Astrocyte (in vitro differentiated cells and primary cell): ENCODE measurements at regions not wholly inside any gene's neighbourhood (a gene's known extent, or its start where the extent isn't known, plus 50 kb on each side); places are given as distances from the start of the nearest gene placed in this dataset.
"Not testable (repeated sequence)": the region's sequence is repeated elsewhere in the genome, so short reads cannot be mapped to it uniquely, and the experiment has no call there.

Experiments
- DNase-seq: peaks from one replicate; pipeline ENCODE4 v3.0.0-alpha.2; 2010; ENCODE audit warnings: low read depth
- FAIRE-seq: peaks from 2 replicates; lab custom pipeline; 2011; peaks lifted over from hg19 to GRCh38; lab: Jason Lieb, UNC
- H2AFZ ChIP-seq: 2 replicates; pipeline ENCODE4 v1.6.0; 2012; ENCODE audit warnings: low read depth, low read length, inconsistent platforms
- H3K27ac ChIP-seq: 2 replicates; pipeline ENCODE4 v1.5.1; 2011; ENCODE audit warnings: low read depth, low read length, inconsistent platforms
- H3K27me3 ChIP-seq: 2 replicates; pipeline ENCODE4 v1.6.0; 2011; ENCODE audit warnings: low read length, inconsistent platforms; ENCODE audit not compliant: insufficient read depth
- H3K36me3 ChIP-seq: 2 replicates; pipeline ENCODE4 v1.5.1; 2011; ENCODE audit warnings: low read length, inconsistent platforms; ENCODE audit not compliant: insufficient read depth
- H3K4me1 ChIP-seq: 2 replicates; pipeline ENCODE4 v1.5.1; 2011; ENCODE audit warnings: low read length, inconsistent platforms; ENCODE audit not compliant: insufficient read depth
- H3K4me2 ChIP-seq: 2 replicates; pipeline ENCODE4 v1.6.0; 2012; ENCODE audit warnings: low read length, inconsistent platforms
- H3K4me3 ChIP-seq: 2 replicates; pipeline ENCODE4 v1.5.1; 2011; ENCODE audit warnings: low read depth, mild to moderate bottlenecking, low read length, inconsistent platforms; ENCODE audit not compliant: insufficient read depth
- H3K79me2 ChIP-seq: 2 replicates; pipeline ENCODE4 v1.6.0; 2012; ENCODE audit warnings: mild to moderate bottlenecking, low read length, inconsistent platforms; ENCODE audit not compliant: insufficient read depth
- H3K9ac ChIP-seq: 2 replicates; pipeline ENCODE4 v1.6.0; 2012; ENCODE audit warnings: mild to moderate bottlenecking, low read length, inconsistent platforms
- H3K9me3 ChIP-seq: 2 replicates; pipeline ENCODE4 v1.5.1; 2012; ENCODE audit warnings: low read depth, mild to moderate bottlenecking, low read length, inconsistent platforms; ENCODE audit not compliant: insufficient read depth
- H4K20me1 ChIP-seq: 2 replicates; pipeline ENCODE4 v1.6.0; 2012; ENCODE audit warnings: low read length, inconsistent platforms; ENCODE audit not compliant: insufficient read depth
- H3K27ac Mint-ChIP-seq: one replicate; pipeline ENCODE4 v1.8.0; 2021; ENCODE audit warnings: mild to moderate bottlenecking, mixed read lengths; ENCODE audit not compliant: unreplicated experiment
- H3K27me3 Mint-ChIP-seq: one replicate; pipeline ENCODE4 v1.8.0; 2021; ENCODE audit warnings: low read depth, mixed read lengths; ENCODE audit not compliant: unreplicated experiment
- H3K36me3 Mint-ChIP-seq: one replicate; pipeline ENCODE4 v1.8.0; 2021; ENCODE audit warnings: low read depth, mixed read lengths; ENCODE audit not compliant: unreplicated experiment
- H3K4me1 Mint-ChIP-seq: one replicate; pipeline ENCODE4 v1.8.0; 2021; ENCODE audit warnings: low read depth, mixed read lengths; ENCODE audit not compliant: unreplicated experiment
- H3K4me3 Mint-ChIP-seq: one replicate; pipeline ENCODE4 v1.8.0; 2021; ENCODE audit warnings: mild to moderate bottlenecking, moderate library complexity, mixed read lengths; ENCODE audit not compliant: unreplicated experiment
- H3K9me3 Mint-ChIP-seq: one replicate; pipeline ENCODE4 v1.8.0; 2021; ENCODE audit warnings: mild to moderate bottlenecking, mixed read lengths; ENCODE audit not compliant: unreplicated experiment
- CTCF ChIP-seq: IDR thresholded peaks from 2 replicates; pipeline ENCODE4 v1.5.1; 2011; ENCODE audit warnings: low read depth, mild to moderate bottlenecking, inconsistent platforms, low read length, moderate library complexity; ENCODE audit not compliant: insufficient read depth
- EZH2 ChIP-seq: IDR thresholded peaks from 2 replicates; pipeline ENCODE4 v1.6.1; 2012; ENCODE audit warnings: mild to moderate bottlenecking, low read length, inconsistent platforms; ENCODE audit not compliant: insufficient read depth

GRCh38 chr4:72635931-72636330 is 66.9 kb upstream of the ADAMTS3 start:
- H3K27ac Mint-ChIP-seq, H3K36me3 ChIP-seq, H3K36me3 Mint-ChIP-seq, H3K9ac ChIP-seq, H3K4me3 ChIP-seq, H3K27me3 ChIP-seq, H3K4me2 ChIP-seq, FAIRE-seq, H2AFZ ChIP-seq, H3K4me1 ChIP-seq, DNase-seq, H3K9me3 ChIP-seq, H3K4me1 Mint-ChIP-seq, H3K4me3 Mint-ChIP-seq, H4K20me1 ChIP-seq, H3K79me2 ChIP-seq, H3K27ac ChIP-seq, H3K27me3 Mint-ChIP-seq: not testable (repeated sequence)
- peaks cover 24% of the 10 kb centered on the region for H3K9me3 Mint-ChIP-seq

GRCh38 chr4:72632253-72632652 is 63.2 kb upstream of the ADAMTS3 start:
- H3K36me3 ChIP-seq, H3K4me1 Mint-ChIP-seq: not testable (repeated sequence)

GRCh38 chr4:72631296-72631695 is 62.3 kb upstream of the ADAMTS3 start:
- no peaks in the 10 kb centered on the region for H3K27me3 ChIP-seq
- no peak overlapping the region for H2AFZ ChIP-seq
- no peaks in the 10 kb centered on the region for H3K9me3 ChIP-seq
- no peaks in the 10 kb centered on the region for H3K27me3 Mint-ChIP-seq
- peak; percentile 96 for DNase-seq
- no peaks in the 10 kb centered on the region for H3K36me3 Mint-ChIP-seq
- TF ChIP-seq EZH2 (no peak), CTCF (no peak)
- peaks cover 8% of the 10 kb centered on the region for H3K4me1 Mint-ChIP-seq
- no peaks in the 10 kb centered on the region for H3K36me3 ChIP-seq
- H3K4me3 ChIP-seq, result no peak overlapping the region
- H3K4me1 ChIP-seq, result peaks cover 4% of the 10 kb centered on the region
- H3K27ac Mint-ChIP-seq, result peak overlapping the region; percentile 82
- peak overlapping the region; percentile 51 for H3K4me3 Mint-ChIP-seq
- no peaks in the 10 kb centered on the region for H3K79me2 ChIP-seq
- no peak overlapping the region for H3K9ac ChIP-seq
- FAIRE-seq, result peak; percentile 54
- peak overlapping the region; percentile 52 for H3K4me2 ChIP-seq
- H3K27ac ChIP-seq, result no peak overlapping the region
- H3K9me3 Mint-ChIP-seq, result peaks cover 7% of the 10 kb centered on the region
- no peaks in the 10 kb centered on the region for H4K20me1 ChIP-seq

More at GRCh38 chr4:72632253-72632652, 63.2 kb upstream of the ADAMTS3 start:
- not testable (repeated sequence) for H4K20me1 ChIP-seq, H3K27ac ChIP-seq, H3K9me3 ChIP-seq, H3K27me3 Mint-ChIP-seq, FAIRE-seq, H3K27me3 ChIP-seq, H3K4me2 ChIP-seq, DNase-seq, H3K4me1 ChIP-seq, H3K9ac ChIP-seq, H3K79me2 ChIP-seq, H3K27ac Mint-ChIP-seq, H3K36me3 Mint-ChIP-seq, H3K4me3 ChIP-seq, H2AFZ ChIP-seq, H3K4me3 Mint-ChIP-seq
- H3K9me3 Mint-ChIP-seq, result peaks cover 10% of the 10 kb centered on the region

GRCh38 chr4:72629540-72629939 is 60.5 kb upstream of the ADAMTS3 start:
- Histone ChIP-seq H4K20me1 (no peaks in the 10 kb centered on the region), H3K27ac (no peak overlapping the region), H3K79me2 (no peaks in the 10 kb centered on the region), H3K9me3 (no peaks in the 10 kb centered on the region), H3K4me1 (peaks cover 4% of the 10 kb centered on the region), H3K36me3 (no peaks in the 10 kb centered on the region), H3K9ac (no peak overlapping the region), H2AFZ (no peak overlapping the region), H3K4me2 (no peak overlapping the region), H3K27me3 (no peaks in the 10 kb centered on the region), H3K4me3 (no peak overlapping the region)
- no peaks in the 10 kb centered on the region for H3K36me3 Mint-ChIP-seq
- no peaks in the 10 kb centered on the region for H3K27me3 Mint-ChIP-seq
- H3K4me3 Mint-ChIP-seq, result no peak overlapping the region
- H3K27ac Mint-ChIP-seq, result no peak overlapping the region
- peak; percentile 38 for DNase-seq
- peaks cover 8% of the 10 kb centered on the region for H3K4me1 Mint-ChIP-seq
- peaks cover 3% of the 10 kb centered on the region for H3K9me3 Mint-ChIP-seq
- no peak for FAIRE-seq
- no peak for TF ChIP-seq EZH2
- TF ChIP-seq CTCF, result no peak
